HG03342 (cell line): ENCODE measurements at regions not wholly inside any gene's neighbourhood (a gene's known extent, or its start where the extent isn't known, plus 50 kb on each side); places are given as distances from the start of the nearest gene placed in this dataset.

ENCODE experiments used
- ATAC-seq: cut with Tn5 transposase; IDR thresholded peaks from one replicate; pipeline ENCODE4 v1.9.1; 2021; ENCODE audit warnings: mild to moderate bottlenecking, moderate library complexity; ENCODE audit not compliant: unreplicated experiment

DNA sequence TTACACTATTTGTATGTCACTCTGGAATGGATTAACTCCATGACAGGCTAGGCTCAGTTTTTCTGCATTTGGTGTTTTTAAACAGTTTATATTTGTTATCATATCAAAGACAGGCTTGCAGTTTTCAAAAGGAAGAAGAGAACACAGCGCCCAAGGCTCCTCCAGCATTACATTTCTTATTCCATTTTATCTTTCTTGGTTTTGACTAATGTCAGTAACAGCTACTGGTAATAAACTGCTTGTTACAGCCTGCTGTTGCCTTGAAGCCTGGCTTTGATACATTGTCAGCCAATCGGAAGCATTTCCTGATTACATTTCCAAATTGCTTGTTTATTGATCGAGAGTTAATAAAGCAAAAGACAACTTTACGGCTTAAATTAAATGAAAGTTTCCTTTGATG is 166.0 kb upstream of the MDFIC start:
- ATAC-seq: no peak

- ATAC-seq: no peak
Observed at GRCh38 chr7:114758661-114759227, 163.2 kb upstream of the MDFIC start.

DNA sequence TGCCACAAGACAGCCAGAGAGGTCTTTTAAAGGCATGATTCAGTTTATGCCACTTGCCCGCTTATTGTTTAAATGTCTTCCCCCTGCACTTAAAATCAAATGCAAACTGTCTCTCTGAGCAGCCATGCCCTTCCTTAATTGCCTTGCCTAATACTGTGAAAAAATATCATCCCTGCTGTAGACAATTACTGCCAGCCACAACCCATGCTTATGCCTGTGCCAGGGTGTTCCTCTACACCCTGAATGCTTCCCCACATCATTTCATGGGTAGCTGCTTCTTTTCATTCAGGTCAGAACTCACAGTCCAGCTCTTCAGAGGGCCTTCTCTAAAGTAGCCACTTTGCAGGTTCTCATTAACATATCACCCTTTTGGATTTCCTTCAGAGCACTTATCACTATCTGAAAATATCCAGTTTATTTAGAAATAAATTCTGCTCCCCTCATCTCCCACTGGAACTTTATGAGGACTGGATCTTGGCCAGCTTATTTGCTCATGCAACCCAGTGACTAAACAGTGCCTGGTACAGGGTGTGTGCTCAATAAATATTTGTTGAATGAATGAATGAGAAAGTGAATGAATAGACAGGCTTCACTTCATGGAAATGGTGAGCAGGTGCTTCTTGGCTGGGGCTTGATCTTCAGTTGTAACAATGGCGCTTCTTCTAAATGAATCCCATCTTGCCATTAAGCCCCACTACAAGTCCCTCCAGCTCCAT is 162.4 kb upstream of the MDFIC start:
- ATAC-seq: no peak

DNA sequence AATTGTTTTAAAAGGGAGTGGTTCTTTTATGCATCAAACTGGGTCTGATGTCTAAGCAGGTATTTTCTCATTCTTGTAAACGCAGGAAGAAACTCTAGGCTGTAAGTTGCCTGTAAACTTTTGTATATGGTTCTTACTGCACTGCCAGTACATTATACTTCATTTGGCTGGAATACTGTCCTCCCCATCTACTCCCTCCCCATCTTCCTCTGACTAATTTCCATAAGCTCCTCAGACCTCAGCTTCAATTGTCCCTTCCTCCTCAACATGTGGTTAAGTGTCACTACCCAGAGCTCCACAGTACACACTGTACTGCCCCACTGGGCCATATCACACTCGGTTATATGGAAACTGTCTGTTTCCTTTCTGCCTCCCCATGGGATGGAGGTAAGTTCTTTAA is 161.4 kb upstream of the MDFIC start:
- ATAC-seq: no peak

DNA sequence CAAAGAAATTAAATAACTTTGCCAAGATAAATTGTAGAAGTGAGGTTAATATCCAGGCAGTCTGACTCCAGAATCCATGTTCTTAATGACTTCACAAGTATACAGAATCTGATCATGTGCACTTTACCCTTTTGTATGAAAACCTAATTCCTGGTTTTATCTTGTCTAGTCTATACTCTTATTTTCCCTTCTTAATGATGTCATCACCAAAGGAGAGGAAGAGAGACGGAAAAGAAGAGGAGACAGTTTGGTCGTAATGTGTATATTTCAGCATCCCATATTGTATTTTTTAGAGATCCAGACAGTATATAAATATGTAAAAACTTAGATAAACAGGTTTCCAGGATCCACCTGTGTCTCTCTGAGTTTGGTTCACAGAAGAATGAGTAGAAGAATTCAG is 159.9 kb upstream of the MDFIC start:
- no peak for ATAC-seq

DNA sequence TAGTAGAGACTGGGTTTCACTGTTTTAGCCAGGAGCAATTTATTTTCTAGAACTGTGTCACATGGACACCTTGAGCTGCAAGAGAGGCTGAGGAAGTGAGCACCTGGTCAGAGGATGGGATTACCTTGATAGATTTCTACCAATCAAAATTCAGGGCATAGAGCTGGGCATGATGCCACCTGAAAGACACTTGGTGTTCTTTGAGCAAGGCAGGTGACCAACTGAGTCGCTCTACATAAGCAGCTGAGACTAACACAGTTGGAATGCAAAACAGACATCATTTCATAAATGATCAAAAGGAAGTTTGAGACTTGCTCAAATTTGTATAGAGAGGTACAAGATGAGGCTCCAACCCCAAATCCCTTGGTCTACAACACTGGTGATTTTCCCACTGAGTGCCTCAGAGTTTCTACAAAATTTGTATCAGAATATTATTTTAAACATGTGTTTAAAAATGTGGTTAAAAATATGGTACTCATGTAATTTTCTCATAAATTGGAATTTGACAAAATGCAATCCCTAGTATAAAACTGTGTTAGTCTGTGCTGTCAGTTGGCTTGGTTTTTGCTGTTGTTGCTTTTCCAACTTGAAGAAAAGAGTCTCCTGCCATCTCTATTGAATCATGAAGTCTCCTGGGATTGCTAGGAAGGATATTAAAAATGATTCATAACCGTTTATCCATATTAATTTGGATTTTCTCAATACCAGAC is 156.4 kb upstream of the MDFIC start:
- ATAC-seq: no peak

- no peak for ATAC-seq
Observed at GRCh38 chr7:114766041-114766356, 155.9 kb upstream of the MDFIC start.

GRCh38 chr7:114777288-114777687 is 144.6 kb upstream of the MDFIC start:
- ATAC-seq: no peak

- no peak for ATAC-seq
Observed at GRCh38 chr7:114783508-114783907, 138.4 kb upstream of the MDFIC start.

DNA sequence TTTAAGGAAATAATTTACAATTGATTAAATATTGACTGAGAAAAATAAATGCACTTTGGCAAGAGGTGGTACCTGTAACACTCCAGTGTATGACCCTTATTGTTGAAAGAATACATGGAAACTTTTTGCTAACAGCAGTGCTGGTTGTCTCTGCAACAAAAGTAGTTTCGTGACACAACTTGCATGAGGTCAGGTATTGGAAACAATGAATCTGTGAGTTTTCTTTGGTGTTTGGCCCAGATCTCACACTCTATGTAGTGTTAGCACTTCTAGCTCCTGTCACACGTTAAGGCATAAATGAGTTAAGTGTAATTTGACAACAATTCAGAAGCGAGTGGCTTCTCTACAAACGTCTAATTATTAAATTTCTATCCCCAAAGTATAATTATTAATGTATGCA is 137.7 kb upstream of the MDFIC start:
- ATAC-seq: no peak

GRCh38 chr7:114784746-114785145 is 137.1 kb upstream of the MDFIC start:
- no peak for ATAC-seq

GRCh38 chr7:114785496-114785895 is 136.4 kb upstream of the MDFIC start:
- no peak for ATAC-seq

DNA sequence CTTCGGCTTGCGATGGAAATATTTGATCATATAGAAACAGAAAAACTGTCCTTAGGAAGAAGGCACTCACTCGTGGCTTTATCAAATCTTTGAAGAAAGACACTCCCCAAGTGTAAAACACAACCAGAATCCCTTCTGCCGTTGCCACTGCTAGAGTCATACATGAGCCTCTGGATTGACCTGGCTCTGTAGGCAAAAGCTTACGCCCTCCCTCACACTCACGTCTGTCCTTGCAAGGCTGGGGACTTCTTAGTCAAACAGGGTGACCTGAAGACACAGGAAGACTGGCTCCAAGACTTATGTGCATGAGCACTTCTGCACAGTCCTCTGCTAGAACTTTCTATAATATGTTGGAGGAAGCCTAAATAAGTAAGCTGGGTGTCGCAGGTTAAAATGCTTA is 135.4 kb upstream of the MDFIC start:
- no peak for ATAC-seq

- no peak for ATAC-seq
Observed at GRCh38 chr7:114787556-114787955, 134.3 kb upstream of the MDFIC start.

GRCh38 chr7:114788706-114789105 is 133.2 kb upstream of the MDFIC start:
- no peak for ATAC-seq

- no peak for ATAC-seq
Observed at GRCh38 chr7:114789161-114789560, 132.7 kb upstream of the MDFIC start.

DNA sequence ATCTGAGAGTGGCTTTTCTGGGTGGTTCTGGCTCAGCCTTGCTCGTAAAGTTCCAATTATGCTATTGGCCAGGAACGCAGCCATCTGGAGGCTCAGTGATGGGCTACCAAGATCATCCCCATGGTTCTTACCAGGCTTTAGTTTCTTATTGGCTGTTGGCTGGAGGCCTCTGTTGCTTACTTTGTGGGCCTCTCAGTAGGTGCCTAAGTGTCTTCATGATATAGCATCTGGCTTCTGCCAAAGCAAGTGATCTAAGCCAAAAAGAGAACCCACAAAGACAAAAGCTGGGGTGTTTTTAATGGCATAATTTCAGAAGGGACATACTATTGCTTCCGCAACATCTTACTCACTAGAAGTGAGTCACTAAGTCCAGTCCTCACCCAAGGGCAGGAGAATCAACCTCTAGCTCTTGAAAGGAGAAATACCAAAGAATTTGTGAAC is 132.0 kb upstream of the MDFIC start:
- ATAC-seq: no peak

DNA sequence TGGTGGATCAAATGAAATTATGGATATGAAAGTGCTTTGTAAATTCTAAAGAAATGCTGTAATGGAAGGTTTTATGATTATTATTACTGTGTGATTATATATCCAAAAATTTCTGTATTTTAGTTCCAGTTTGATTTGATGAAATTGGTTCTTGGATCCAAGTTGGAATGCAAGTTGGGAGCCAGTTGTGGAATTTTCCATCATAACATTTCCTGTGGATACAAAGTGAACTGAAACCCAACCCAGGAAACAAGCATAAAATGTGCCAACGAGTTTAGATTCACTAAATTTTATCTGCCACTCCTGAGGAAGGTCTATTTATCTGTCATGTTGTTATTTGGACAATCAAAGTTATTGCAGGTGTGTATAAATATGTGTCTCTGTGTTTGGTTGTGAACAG is 131.4 kb upstream of the MDFIC start:
- no peak for ATAC-seq

DNA sequence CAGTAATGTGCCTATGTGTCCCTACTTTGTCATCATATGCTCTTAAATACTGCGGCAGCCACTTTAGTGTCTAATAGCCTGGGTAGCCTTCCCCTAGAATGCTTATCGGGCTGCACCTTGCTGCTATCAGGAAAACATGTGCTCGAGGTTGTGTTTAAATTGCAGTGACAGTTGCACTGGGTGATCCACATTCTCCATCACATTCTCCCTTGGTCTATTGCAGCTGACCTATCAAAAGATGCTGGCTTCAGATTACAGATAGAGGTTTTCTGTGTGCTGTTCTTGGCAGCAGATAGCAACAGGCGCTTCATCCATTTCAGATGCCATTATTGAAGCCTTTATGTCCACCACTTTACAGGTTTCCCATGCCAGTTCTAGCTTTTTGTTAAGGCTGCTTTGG is 130.1 kb upstream of the MDFIC start:
- no peak for ATAC-seq

- ATAC-seq: no peak
Observed at GRCh38 chr7:114793155-114793845, 128.6 kb upstream of the MDFIC start.

GRCh38 chr7:114795475-114795874 is 126.4 kb upstream of the MDFIC start:
- no peak for ATAC-seq

DNA sequence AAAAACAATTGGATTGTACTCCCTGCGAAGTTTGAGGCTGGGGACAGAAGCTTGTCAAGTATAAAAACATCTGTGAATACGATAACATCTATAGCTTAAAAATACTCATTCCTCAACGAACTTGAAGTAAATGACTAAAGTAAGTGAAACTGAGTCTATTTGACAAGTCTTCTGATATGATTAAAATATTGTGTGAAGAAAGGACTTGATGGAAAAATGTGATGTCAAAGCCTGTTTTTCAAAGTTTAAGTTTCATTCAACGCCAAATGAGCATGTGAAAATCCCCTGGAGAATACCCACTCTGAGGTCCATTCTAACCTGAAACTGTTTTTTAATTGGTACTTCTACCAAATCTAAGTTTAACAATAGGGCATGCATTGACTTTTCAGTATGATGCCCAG is 122.3 kb upstream of the MDFIC start:
- ATAC-seq: no peak
